ENCODE measurements at regions not wholly inside any gene's neighbourhood (a gene's known extent, or its start where the extent isn't known, plus 50 kb on each side); places are given as distances from the start of the nearest gene placed in this dataset.
"Not testable (repeated sequence)": the region's sequence is repeated elsewhere in the genome, so short reads cannot be mapped to it uniquely, and the experiment has no call there.

DNA sequence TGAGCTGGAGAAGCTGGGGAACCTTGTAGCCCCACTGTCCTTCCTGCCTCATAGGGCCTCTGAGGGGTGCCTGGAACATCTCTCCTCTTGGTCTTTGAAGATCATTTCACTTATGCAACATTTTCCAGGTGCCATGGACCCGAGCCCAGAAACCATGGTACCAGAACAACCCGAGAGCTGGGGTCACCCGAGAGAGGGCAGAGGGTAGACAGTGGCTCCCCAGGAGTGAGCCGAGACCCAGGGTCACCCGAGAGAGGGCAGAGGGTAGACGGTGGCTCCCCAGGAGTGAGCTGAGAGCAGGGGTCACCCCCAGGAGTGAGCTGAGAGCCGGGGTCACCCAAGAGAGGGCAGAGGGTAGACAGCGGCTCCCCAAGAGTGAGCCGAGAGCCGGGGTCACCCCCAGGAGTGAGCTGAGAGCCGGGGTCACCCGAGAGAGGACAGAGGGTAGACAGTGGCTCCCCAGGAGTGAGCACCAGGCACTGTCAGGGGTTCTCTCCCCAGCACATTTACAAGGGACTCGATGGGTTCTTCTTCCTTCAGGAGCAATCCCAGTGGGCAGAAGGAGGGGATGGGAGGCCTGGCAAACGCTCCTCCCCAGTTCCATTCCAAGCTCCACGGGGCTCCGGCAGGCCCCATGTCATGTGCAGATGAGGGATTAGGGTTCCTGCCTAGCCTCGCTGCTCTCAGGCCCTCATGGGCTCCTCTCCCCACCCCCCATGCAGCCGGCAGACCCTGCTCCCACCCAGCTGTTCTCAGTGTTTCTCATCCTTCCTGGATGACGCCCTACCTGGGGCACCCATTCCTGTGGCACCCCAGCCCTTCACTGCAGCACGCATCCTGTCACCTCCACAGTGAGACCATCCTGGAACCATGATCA is 163.5 kb downstream of the RTP5 start:
- no peak for DNase-seq

DNA sequence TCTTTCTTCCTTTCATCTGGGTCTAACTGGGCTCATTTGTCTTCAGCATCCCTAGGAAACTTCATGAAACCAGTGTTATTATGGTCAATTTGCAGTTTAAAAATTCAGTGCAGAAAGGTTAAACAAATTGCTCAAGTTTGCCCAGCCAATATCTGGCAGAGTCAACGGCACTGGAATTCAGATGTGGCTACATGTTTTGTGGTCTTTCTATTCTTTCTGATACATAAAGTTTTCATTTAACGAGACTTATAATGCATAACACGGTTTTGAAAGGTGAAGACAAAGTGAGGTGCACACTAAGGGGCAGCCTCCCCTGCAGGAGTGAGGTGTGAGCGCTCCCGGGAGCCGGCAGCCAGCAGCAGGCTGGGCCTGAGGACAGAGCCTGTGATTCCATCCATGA is 164.6 kb downstream of the RTP5 start:
- no peak for DNase-seq

DNA sequence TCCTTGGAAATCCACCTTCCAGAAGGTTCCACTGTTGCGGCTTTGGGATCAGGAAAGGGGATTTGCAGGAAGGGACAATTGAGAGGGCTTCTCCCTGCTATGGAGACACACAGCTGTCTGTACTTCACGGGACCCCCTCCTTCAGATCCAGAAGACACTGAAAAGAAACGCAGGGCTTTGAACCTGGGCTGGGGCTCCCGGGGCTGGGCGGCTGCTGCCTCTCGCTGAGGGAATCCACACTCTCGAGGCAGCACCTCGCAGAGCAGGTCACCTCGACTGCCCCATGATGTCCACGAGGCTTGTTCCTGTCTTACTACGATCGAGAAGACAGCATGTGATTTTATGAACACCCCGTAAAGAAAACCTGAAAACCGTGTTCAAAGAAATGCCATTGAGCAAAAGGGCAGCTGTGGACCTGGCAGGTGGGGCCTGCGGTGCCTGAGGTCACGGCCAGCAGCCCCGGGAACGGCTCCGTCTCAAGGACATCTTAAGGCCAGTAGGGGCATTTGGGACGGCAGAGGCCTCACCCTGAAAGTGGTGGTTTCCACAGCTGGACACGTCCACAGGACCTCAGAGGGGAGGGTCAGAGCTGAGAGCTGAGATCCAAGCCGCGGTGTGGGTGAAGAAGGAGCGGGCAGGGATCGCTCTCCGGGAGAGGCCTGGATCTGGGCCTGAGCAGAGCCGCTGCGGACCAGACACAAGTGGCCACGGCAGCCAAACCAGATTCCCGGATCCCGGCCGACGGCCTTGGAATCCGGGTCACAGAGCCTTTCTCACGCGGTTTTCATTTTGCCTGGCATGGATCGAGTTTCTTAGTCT is 165.7 kb downstream of the RTP5 start:
- DNase-seq, result no peak

DNA sequence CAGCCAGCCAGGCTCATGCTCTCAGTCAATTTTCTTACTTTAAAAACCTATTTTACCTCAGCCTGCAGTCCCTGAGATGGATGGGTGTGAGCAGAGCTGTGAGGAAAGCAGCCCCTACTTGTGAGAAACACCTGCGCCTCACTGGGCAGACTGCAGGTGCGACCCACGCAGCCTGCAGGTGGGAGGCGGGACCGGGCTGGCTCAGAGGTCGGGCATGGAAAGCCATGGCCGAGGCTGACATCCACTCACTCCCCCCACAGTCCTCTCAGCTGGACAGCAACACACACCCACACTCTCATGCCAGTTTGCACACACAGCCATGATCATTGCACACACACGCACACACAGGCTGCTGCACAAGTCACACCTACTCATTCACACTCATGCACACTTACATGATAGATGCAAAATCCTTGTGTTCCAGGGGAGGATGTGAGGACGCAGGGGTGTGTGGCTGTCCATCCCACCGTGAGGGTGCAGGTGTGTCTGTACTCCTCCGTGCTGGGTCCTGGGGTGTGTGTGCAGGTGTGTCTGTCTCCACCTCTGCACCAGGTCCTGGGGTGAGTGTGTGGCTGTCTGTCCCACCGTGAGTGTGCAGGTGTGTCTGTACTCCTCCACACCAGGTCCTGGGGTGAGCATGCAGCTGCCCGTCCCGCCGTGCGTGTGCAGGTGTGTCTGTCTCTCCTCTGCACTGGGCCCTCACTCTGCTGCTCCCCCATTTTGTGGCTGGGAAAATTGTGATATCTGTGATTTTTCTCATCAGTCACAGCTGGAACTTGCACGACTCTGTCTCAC is 166.5 kb downstream of the RTP5 start:
- DNase-seq, result no peak

DNA sequence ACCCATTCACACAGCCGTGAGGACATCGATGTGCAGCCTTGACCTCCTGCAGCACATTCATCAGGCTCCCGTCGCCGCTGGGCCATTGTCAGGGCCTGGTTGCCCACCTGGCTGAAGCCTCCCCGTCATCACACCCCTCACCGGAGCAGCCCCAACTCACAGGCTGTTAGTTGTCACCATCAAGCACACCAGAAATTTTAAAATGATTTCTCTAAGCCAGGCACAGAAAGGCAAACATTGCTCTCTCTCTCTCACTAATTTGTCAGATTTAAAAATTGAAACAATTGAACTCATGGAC is 167.1 kb downstream of the RTP5 start:
- DNase-seq, result no peak

DNA sequence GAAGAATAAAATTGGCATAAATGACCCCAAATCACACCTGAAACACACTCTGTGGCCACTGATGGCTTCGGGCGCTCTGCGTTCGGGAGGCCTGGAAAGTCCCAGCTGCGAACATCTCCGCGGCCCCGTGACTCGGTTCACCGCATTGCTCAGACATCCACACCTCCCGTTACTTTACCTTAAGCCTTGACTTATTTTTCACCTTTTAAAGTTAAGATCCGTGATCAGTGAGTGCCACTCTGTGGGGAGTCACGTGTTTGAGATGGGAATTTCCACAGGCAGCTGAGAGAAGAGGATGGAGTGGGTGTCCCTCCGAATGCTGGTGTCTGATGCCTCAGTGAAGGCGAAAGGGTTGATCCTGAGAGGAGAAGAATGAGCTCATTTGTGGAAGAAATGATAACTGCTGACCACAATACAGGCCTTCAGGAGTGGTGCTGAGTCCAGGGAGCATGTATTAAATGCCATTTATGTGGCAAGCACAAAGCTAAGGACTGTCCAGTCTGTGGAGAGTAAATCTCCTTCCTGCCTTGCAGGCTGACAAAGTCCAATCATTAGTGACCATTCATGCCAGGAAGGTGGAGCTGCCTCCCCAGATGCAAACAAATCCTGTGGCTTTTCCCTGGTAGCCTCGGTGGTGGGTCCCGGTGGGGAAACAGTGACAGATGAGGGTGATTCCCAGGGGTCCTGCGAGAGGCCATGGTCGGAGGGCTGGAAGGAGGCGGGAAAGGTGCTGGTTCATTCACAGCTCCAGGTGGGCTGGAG is 168.8 kb downstream of the RTP5 start:
- no peak for DNase-seq

DNA sequence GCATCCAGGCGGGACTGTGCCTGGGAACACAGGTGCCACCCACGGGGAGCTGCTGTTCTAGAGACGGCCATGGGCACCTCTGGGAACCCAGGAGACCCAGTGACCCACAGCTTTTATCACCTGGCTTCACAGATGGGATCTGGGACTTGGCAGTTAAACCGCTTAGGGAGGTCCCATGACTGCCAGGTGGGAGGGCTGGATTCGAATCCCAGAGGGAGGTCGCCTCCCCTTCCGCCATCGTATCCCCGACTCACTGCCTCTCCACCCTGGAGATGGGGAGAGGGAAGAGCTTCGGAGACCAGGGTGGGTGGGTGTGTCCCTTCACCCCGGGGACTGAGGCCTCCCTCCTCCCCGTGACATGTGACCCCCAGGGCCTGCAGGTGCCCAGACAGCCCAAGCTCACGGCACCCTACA is 169.4 kb downstream of the RTP5 start:
- DNase-seq, result no peak

DNA sequence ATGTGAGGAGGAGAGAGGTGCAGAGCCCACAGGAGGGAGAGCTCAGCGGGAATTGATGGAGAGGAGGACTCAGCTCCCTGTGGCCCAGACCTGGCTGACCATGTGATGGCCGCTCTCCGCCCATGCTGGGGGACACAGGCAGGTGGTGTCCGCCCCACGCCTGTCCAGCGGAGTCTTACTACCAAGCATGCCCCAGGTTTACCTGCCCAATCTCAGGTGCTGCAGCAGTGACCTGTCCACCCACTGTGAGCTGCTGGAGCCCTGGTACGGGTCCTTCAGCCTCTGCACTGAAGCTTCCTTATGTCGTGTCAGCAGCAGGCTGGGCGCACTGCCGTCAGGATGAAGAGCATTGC is 170.8 kb downstream of the RTP5 start:
- no peak for DNase-seq

DNA sequence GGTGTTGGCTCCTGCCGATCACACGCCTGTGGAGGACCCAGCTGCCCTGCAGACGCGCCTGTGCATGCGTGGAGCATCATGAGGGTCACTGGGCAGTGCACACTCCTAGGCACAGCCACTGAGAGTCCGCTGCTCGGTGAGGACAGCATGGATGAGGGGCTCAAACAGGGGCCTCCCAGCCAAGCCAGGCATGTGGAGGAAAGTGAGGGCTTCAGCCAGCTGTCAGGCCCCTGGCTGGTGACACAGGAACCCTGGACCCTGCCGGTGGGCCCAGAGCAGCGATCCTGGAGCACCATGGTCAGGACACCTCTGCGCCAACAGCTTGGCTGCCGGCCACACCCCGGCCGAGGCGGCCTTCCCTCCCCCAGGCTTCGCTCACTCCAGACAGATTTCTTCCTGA is 171.2 kb downstream of the RTP5 start:
- no peak for DNase-seq

DNA sequence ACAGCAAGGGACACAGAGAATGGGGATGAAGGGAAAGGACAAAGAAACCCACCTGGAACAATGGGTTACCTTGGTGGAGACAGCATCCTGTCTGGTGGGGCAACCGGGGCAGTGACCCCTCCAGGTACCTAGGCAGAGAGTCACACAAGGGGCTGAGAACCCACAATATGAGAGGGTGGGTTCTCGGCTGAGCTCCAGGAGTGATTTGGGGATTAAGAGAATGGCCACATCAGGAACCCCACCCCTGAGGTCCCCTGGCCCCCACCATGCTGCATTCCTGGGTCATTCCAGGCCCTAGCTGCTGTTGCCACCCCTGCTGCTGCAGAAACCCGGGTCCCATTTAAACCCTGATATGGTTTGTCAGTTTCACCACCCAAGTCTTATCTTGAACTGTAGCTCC is 172.3 kb downstream of the RTP5 start:
- DNase-seq, result no peak

DNA sequence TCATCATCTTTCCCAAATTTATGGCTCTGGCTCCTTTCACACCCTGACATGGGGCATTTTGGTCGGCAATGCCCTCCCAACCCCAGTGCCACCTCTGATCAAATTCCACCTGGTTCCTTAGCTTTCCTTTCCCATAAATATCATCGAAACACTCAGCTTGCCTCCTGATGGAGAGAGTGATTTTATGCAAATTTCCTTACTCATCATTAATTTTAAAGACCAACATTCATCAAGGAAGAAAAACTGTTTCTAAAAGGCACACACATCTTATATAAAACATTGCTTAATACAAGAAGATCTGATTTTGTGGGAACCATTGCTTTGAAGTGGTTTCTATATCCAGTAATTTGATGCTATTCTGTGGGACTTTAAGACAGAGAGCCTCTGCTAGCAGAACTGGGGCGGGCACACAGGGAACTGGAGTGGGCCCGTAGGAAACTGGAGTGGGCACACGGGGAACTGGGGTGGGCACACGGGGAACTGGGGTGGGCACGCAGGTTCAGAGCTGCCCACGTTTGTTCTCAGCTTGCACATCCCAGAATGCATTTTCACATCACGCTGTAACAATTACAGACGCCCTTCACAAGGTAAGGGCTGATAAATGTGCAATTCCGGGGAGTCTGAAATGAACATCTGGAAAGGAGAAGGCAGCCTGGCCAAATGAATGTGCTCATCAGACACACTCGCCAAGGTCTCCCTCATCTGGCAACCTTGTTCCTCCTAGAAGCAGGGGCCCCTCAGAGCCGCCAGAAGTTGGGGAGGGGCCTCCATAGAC is 174.2 kb downstream of the RTP5 start:
- DNase-seq, result no peak

DNA sequence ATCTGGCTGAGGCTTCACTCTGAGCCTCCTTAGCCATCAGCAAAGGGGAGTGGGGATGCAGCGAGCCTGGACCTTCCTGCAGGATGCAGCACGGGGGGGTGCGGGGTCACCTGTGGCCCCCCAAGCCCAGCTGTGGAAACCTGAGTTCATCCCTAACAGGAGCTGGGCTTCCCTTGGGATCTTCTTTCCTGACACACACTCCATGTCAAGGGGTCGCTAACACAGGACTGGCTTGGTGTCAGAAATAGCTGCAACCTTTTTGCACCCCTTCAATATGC is 174.7 kb downstream of the RTP5 start:
- no peak for DNase-seq

DNA sequence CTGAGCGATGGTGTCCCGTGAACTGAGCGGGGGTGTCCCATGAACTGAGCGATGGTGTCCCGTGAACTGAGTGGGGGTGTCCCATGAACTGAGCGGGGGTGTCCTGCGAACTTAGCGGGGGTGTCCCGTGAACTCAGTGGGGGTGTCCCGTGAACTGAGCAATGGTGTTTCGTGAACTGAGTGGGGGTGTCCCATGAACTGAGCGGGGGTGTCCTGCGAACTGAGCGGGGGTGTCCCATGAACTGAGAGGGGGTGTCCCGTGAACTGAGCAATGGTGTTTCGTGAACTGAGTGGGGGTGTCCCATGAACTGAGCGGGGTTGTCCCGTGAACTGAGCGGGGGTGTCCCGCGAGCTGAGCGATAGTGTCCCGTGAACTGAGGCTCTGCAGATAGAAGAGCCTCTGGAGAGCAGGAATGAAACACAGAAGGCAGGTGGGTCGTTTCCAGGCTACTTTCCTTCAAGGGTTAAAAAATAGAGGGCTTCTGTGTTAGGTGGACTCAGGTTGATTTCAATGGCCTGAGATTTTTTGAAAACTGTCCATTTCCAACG is 176.1 kb downstream of the RTP5 start:
- not testable (repeated sequence) for DNase-seq

DNA sequence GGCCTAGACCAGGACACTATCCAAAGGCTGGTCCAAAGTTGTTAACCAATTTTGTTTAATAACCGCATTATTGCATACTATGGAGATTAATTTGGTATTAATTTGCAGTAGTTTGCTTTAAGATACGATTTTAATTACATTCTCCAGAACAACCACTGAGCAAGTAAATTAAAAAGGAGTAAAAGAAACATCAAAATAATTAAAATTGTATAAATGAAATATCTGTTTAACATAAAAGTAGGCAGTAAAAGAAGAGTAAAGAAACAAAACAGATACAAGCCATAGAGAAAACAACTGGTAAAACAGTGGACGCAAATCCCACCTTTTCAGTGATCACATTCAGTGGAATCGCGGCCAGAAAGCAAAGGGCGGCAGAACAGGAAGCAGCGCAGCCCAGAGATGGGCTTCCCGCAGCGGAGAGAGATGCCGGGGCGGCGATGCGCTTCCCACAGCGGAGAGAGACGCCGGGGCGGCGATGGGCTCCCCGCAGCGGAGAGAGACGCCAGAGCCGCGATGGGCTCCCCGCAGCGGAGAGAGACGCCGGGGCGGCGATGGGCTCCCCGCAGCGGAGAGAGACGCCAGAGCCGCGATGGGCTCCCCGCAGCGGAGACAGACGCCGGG is 176.8 kb downstream of the RTP5 start:
- no peak for DNase-seq

DNA sequence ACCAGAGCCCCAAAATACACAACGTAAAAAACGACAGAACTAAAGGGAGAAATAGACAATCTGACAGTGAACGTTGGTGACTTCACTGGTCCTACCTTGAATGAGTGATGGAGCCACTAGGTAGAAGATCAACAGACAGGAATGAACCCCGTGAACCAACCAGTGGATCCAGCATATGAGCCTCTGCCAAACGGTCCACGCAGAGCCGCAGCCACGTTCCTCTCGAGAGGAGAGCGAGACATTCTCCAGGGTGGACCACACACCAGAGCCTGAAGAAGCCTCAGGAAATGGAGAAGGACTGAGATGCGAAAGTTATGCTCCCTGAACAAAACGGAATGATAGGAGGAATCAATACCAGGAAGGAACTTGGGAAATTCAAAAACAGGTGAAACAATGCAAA is 178.4 kb downstream of the RTP5 start:
- DNase-seq, result no peak

DNA sequence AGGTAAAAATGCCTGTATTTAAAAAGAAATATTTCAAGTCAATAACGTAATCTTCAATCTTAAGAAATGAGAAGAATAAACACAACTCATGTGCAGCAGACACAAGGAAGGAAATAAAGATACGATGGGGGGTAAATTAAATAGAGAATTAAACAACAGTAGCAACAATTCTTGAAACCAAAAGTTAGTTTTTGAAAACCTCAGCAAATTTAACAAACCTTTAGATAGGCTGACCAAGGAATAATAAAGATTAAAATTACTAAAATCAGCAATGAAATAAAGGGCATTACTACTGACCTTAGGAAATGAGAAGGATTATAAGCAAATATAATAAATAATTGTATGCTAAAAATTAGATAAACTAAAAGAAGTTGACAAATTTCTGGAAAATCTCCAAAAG is 178.9 kb downstream of the RTP5 start:
- no peak for DNase-seq

DNA sequence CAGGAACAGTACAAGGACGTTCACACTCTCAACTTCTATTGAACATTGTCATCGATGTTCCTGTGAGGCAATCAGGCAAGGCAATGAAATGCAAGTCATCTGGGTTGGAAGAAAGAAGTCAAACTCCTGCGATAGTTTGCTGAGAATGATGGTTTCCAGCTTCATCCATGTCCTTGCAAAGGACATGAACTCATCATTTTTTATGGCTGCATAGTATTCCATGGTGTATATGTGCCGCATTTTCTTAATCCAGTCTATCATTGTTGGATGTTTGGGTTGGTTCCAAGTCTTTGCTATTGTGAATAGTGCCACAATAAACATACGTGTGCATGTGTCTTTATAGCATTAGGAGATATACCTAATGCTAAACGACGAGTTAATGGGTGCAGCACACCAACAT is 180.0 kb downstream of the RTP5 start:
- not testable (repeated sequence) for DNase-seq

DNA sequence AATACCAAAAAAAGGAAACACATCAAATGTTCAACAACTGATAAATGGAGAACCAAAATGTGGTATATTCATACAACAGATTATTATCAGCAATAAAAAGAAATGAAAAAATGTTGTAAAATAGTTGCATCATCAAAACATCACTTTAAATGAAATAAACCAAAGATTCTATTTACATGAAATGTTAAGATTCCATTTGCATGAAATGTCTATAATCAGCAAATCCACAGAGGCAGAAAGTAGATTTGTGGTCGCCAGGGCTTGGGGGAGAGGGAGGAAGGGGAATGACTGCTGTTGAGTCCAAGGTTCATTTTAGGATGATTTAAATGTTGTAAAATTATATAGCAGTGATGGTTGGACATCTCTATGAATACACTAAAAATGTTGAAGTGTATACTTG is 181.9 kb downstream of the RTP5 start:
- no peak for DNase-seq

DNA sequence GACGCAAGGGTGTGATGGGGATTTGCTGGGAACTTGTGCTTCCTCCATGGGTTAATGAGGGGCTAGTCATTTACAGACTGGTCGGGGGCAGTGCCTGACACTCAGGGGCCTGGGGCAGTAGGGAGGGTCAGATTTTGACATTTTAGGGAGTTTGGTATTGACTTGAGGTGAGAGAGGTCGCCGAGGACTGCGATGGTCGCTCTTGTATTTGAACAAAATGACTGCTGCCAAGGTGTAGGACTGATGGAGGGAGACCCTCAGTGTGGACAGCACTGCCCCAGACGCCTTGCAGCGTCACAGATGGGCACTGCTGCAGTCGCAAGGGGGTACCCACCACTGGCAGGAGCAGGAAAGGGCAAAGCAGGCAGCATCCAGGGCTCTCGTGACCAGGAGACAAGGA is 182.9 kb downstream of the RTP5 start:
- no peak for DNase-seq

DNA sequence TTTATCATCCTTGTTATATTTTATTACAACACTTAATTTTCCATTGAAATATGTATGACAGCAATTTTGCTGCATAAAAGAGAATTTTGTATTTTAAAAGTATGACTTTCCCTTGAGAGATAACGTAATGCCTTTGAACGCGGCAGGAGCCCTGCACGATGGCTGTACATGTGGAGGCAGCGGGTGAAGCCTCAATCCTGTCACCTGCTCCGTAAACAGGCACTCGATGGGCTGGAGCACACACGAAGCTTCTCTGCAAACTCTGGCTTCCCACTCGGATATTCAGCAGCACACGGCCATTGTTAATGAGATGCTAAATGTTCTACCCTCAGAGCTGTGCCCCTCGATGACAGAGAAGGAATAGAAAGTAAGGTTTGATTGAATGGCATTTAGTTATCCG is 184.4 kb downstream of the RTP5 start:
- DNase-seq, result no peak

DNA sequence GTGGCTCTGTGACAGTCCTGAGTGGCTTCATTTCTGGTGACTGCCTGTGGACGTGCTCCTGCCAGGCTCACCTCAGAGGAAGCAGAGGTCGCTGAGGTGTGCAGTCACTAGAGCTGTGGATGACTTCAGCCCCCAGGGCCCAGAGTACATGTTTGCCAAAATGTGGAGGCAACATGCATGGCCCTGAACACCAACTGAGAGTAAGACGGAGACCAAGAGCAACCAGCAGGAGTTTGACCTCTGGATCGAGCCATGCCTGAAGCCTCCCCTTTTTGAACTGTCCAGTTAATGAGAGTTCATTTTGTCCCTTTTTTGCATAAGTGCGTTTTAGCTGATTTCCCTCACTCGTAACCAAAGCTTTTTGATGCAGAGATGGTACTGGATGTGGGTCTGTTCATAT is 184.9 kb downstream of the RTP5 start:
- DNase-seq, result no peak
